Kidney epithelial cell (primary cell): ENCODE measurements at regions not wholly inside any gene's neighbourhood (a gene's known extent, or its start where the extent isn't known, plus 50 kb on each side); places are given as distances from the start of the nearest gene placed in this dataset.

Experiments used
- DNase-seq: peaks from one replicate; pipeline ENCODE4 v3.0.0-alpha.2; 2010; ENCODE audit warnings: low read depth
- H3K27me3 ChIP-seq: 2 replicates; pipeline ENCODE4 v1.6.0; 2011; ENCODE audit warnings: low read length; ENCODE audit not compliant: control insufficient read depth, insufficient read depth
- H3K36me3 ChIP-seq: 2 replicates; pipeline ENCODE4 v1.5.1; 2011; ENCODE audit warnings: low read length; ENCODE audit not compliant: control insufficient read depth, insufficient read depth
- H3K4me3 ChIP-seq: 2 replicates; pipeline ENCODE4 v1.5.1; 2011; ENCODE audit warnings: low read depth, mild to moderate bottlenecking, control low read depth, low read length
- TF ChIP-seq, protein P1 (sequence below): IDR thresholded peaks from 2 replicates; pipeline ENCODE4 v1.5.1; 2011; ENCODE audit warnings: mild to moderate bottlenecking, moderate library complexity, low read length, control low read depth, inconsistent platforms; ENCODE audit not compliant: insufficient read depth, poor library complexity, severe bottlenecking

DNA sequence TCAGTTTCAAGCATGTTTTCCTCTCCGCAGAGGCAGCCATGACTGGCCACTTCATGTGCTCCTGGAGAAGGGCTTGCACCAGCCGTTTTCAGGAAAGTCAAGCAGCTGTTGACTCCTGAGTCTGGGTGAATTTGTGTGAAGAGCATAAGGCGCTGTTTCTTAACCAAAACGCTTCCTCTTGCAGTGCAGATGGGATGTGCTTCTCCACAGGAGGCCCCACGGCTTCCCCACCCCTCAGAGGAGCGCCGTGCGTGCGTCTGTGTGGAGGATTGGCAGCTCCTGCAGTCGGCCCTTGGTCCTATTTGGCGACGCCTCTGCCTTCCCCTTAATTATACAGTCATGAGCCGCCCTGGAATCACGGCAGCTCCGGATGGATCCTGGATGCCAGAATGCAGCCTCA, 54.1 kb upstream of the B3GAT1 start:
- Histone ChIP-seq H3K4me3 (no peak overlapping the region), H3K27me3 (peaks cover 6% of the 10 kb centered on the region), H3K36me3 (no peaks in the 10 kb centered on the region)
- TF ChIP-seq, protein P1, sequence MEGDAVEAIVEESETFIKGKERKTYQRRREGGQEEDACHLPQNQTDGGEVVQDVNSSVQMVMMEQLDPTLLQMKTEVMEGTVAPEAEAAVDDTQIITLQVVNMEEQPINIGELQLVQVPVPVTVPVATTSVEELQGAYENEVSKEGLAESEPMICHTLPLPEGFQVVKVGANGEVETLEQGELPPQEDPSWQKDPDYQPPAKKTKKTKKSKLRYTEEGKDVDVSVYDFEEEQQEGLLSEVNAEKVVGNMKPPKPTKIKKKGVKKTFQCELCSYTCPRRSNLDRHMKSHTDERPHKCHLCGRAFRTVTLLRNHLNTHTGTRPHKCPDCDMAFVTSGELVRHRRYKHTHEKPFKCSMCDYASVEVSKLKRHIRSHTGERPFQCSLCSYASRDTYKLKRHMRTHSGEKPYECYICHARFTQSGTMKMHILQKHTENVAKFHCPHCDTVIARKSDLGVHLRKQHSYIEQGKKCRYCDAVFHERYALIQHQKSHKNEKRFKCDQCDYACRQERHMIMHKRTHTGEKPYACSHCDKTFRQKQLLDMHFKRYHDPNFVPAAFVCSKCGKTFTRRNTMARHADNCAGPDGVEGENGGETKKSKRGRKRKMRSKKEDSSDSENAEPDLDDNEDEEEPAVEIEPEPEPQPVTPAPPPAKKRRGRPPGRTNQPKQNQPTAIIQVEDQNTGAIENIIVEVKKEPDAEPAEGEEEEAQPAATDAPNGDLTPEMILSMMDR, result no peak
- no peak for DNase-seq

DNA sequence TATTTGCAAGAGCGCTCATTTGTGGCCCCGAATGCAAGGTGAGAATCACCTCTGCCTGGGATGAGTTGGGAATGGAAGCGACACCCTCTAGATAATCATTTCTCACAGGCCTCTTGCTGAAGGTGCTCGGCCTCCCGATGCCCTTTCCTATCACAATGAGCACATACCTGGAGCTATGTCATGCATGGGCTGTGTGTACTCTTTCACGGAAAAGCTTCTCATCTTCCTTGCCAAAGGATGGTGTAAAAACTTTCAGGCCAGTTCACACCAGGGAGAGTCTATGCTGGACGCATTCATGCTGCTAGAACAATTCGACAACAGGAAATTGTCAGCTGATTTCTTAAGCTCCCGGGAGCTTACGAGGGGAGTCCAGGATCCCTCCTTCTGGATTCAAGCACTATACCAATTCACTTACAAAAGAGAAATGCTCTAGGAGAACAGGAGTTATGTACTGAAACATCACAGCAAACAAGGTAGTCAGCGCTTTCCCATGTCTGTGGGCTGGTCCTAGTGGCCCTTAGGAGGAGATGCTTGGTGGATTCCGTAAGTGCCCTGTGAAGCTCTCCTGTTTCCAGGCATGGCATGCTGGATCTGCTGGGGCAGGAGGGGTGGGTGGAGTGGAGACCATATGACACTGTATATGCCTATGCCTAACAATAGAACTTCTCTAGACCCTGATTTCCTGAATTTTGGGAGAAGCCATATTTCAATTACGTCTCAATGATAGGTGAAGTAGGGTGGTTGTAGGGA, 53.1 kb upstream of the B3GAT1 start:
- DNase-seq, result no peak
- TF ChIP-seq, protein P1, result no peak
- H3K36me3 ChIP-seq, result no peaks in the 10 kb centered on the region
- no peak overlapping the region for H3K4me3 ChIP-seq
- peaks cover 5% of the 10 kb centered on the region for H3K27me3 ChIP-seq

DNA sequence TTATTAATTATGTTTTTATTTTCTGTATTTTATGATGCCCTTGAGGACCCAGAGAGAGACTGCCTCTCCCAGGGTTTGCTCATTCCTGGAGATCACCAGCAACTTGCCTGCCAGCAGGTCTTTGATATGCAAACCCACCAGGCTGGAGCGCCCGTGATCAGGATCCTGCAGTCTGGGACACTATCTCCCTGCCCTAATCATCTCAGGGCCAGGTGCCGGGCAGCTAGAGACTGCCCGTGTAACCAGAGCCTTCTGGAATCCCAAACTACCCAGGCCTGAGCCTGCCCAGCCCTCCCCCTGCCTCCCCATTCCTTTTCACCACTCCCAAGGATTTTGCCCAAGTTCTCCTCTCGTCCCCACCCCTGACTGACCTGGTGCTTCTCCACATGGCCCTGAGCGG, 52.2 kb upstream of the B3GAT1 start:
- H3K36me3 ChIP-seq, result no peaks in the 10 kb centered on the region
- peaks cover 5% of the 10 kb centered on the region for H3K27me3 ChIP-seq
- TF ChIP-seq, protein P1, result no peak
- no peak overlapping the region for H3K4me3 ChIP-seq
- DNase-seq, result no peak

DNA sequence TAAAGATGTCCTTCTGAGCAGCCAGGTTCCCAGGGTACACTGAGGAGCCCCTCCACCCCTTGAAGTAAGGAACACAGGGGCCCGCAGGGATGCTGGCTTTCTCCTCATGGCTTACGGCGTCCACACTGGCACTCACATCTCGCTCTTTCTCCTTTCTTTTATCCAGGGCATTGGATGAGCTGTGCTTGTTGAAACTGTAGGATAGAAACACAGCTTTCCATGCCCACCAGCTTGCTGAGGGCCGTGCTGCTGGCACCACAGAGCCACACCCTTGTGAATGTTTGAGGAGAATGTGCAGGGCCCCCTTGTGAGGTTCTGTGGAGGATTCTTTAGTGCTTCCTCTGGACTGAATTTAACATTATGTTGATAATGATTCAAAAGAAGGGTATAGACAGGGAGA, 51.7 kb upstream of the B3GAT1 start:
- Histone ChIP-seq H3K4me3 (no peak overlapping the region), H3K36me3 (no peaks in the 10 kb centered on the region), H3K27me3 (peaks cover 5% of the 10 kb centered on the region)
- DNase-seq, result no peak
- TF ChIP-seq, protein P1, result no peak
